Loucy (cell line): ENCODE measurements at regions not wholly inside any gene's neighbourhood (a gene's known extent, or its start where the extent isn't known, plus 50 kb on each side); places are given as distances from the start of the nearest gene placed in this dataset.

Experiments used
- H2AFZ ChIP-seq: fragments of 200-600 bp; sonication (generic); 2 replicates; pipeline ENCODE4 v1.6.0; 2016; ENCODE audit warnings: antibody characterized with exemption, mild to moderate bottlenecking, low read length, moderate library complexity
- H3F3A ChIP-seq: fragments of 200-600 bp; 2 replicates; pipeline ENCODE4 v1.6.0; 2016; ENCODE audit warnings: antibody characterized with exemption, low read depth, mild to moderate bottlenecking
- H3K27me3 ChIP-seq: fragments of 200-600 bp; sonication (generic); 2 replicates; pipeline ENCODE4 v1.6.1; 2014; ENCODE audit warnings: low read length, mild to moderate bottlenecking; ENCODE audit not compliant: insufficient read depth, poor library complexity, severe bottlenecking
- H3K36me3 ChIP-seq: fragments of 200-600 bp; sonication (generic); 2 replicates; pipeline ENCODE4 v1.6.1; 2016; ENCODE audit warnings: low read length; ENCODE audit not compliant: insufficient read depth
- H3K4me1 ChIP-seq: fragments of 200-600 bp; sonication (generic); 2 replicates; pipeline ENCODE4 v1.5.1; 2014; ENCODE audit warnings: low read length, mild to moderate bottlenecking; ENCODE audit not compliant: insufficient read depth, poor library complexity, severe bottlenecking
- H3K4me2 ChIP-seq: fragments of 200-600 bp; sonication (generic); 2 replicates; pipeline ENCODE4 v1.6.0; 2014; ENCODE audit warnings: antibody characterized with exemption, low read length, low read depth, mild to moderate bottlenecking; ENCODE audit not compliant: poor library complexity, severe bottlenecking
- H3K4me3 ChIP-seq: fragments of 200-600 bp; sonication (generic); 2 replicates; pipeline ENCODE4 v1.5.1; 2014; ENCODE audit warnings: low read length, mild to moderate bottlenecking, mixed read lengths; ENCODE audit not compliant: poor library complexity, severe bottlenecking
- H3K79me2 ChIP-seq: fragments of 200-600 bp; sonication (generic); 2 replicates; pipeline ENCODE4 v1.6.1; 2014; ENCODE audit warnings: low read length; ENCODE audit not compliant: insufficient read depth
- H3K9ac ChIP-seq: fragments of 200-600 bp; sonication (generic); 2 replicates; pipeline ENCODE4 v1.6.0; 2014; ENCODE audit warnings: mild to moderate bottlenecking, low read depth, low read length, moderate library complexity; ENCODE audit not compliant: poor library complexity, severe bottlenecking
- H3K9me2 ChIP-seq: fragments of 200-600 bp; sonication (generic); replicated peaks from 2 replicates; pipeline ENCODE4 v1.6.1; 2016; ENCODE audit warnings: low read depth, low read length, mixed read lengths
- H3K9me3 ChIP-seq: fragments of 200-600 bp; sonication (generic); 2 replicates; pipeline ENCODE4 v1.6.1; 2014; ENCODE audit warnings: mild to moderate bottlenecking, antibody characterized with exemption, low read length, low read depth; ENCODE audit not compliant: insufficient read depth
- H4K20me1 ChIP-seq: fragments of 200-600 bp; sonication (generic); 2 replicates; pipeline ENCODE4 v1.6.0; 2014; ENCODE audit warnings: antibody characterized with exemption, low read length, mild to moderate bottlenecking; ENCODE audit not compliant: insufficient read depth, poor library complexity, severe bottlenecking
- EZH2phosphoT487 ChIP-seq: fragments of 200-600 bp; IDR thresholded peaks from 2 replicates; pipeline ENCODE4 v1.6.1; 2018; ENCODE audit warnings: antibody characterized with exemption, mild to moderate bottlenecking, moderate library complexity, borderline replicate concordance
- TF ChIP-seq, protein P1 (sequence below): fragments of 200-600 bp; sonication (generic); conservative IDR thresholded peaks from 2 replicates; pipeline ENCODE4 v1.5.1; 2014; ENCODE audit warnings: mild to moderate bottlenecking, antibody characterized with exemption, low read length

DNA sequence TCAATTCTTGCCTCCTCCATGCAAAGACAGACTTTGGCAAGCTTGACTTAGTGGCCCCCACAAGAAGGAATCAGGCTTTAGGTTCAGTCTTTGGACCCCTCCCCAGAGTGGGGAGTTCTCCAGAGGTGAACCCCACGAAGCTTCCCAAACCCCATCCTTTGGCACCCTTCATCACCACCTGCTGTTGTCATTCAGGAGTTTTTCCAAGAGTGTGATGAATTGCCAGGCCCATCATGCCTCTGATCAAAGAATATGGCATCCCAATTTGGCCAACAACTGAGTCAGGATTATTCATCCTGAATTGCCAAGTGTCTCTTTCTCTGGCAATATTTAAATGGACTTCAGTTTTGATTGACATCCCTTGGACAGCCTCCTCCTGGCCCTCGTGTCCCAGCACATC is 404.7 kb upstream of the MKI67 start:
- no peaks in the 10 kb centered on the region for H3K27me3 ChIP-seq
- no peaks in the 10 kb centered on the region for H3K4me1 ChIP-seq
- H3K9me2 ChIP-seq, result no peaks in the 10 kb centered on the region
- no peaks in the 10 kb centered on the region for H4K20me1 ChIP-seq
- no peaks in the 10 kb centered on the region for H3K9me3 ChIP-seq
- H3K4me2 ChIP-seq, result no peak overlapping the region
- no peaks in the 10 kb centered on the region for H3K79me2 ChIP-seq
- H3K9ac ChIP-seq, result no peak overlapping the region
- TF ChIP-seq, protein P1, sequence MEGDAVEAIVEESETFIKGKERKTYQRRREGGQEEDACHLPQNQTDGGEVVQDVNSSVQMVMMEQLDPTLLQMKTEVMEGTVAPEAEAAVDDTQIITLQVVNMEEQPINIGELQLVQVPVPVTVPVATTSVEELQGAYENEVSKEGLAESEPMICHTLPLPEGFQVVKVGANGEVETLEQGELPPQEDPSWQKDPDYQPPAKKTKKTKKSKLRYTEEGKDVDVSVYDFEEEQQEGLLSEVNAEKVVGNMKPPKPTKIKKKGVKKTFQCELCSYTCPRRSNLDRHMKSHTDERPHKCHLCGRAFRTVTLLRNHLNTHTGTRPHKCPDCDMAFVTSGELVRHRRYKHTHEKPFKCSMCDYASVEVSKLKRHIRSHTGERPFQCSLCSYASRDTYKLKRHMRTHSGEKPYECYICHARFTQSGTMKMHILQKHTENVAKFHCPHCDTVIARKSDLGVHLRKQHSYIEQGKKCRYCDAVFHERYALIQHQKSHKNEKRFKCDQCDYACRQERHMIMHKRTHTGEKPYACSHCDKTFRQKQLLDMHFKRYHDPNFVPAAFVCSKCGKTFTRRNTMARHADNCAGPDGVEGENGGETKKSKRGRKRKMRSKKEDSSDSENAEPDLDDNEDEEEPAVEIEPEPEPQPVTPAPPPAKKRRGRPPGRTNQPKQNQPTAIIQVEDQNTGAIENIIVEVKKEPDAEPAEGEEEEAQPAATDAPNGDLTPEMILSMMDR, result no peak
- no peak for TF ChIP-seq EZH2phosphoT487
- no peaks in the 10 kb centered on the region for H3F3A ChIP-seq
- H3K4me3 ChIP-seq, result no peak overlapping the region
- H2AFZ ChIP-seq, result no peak overlapping the region
- no peaks in the 10 kb centered on the region for H3K36me3 ChIP-seq

DNA sequence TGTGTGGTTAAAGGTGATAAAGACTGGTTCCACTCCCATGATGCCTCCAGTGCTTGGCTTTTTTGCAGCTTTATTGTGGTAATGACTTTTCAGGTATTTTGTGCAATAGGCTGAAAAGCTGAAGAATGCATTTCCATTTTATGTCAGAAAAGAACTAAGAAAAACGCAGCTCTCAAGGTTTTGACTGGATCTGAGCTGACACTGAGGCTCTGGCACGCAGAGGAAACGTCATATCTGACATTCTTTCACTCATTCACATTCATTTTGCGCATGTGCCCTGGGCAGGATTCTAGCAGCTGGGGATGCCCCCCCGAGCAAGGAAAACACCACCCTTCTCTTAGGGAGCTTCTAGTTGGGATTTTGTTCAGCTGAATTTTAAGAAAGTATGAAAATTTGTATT is 408.5 kb upstream of the MKI67 start:
- H3K4me3 ChIP-seq, result no peak overlapping the region
- H3K9ac ChIP-seq, result no peak overlapping the region
- no peaks in the 10 kb centered on the region for H4K20me1 ChIP-seq
- H3K9me2 ChIP-seq, result no peaks in the 10 kb centered on the region
- H2AFZ ChIP-seq, result no peak overlapping the region
- no peaks in the 10 kb centered on the region for H3K27me3 ChIP-seq
- no peaks in the 10 kb centered on the region for H3F3A ChIP-seq
- H3K9me3 ChIP-seq, result no peaks in the 10 kb centered on the region
- H3K79me2 ChIP-seq, result no peaks in the 10 kb centered on the region
- no peak for TF ChIP-seq EZH2phosphoT487
- TF ChIP-seq, protein P1, result no peak
- no peak overlapping the region for H3K4me2 ChIP-seq
- H3K36me3 ChIP-seq, result no peaks in the 10 kb centered on the region
- peaks cover 13% of the 10 kb centered on the region for H3K4me1 ChIP-seq

DNA sequence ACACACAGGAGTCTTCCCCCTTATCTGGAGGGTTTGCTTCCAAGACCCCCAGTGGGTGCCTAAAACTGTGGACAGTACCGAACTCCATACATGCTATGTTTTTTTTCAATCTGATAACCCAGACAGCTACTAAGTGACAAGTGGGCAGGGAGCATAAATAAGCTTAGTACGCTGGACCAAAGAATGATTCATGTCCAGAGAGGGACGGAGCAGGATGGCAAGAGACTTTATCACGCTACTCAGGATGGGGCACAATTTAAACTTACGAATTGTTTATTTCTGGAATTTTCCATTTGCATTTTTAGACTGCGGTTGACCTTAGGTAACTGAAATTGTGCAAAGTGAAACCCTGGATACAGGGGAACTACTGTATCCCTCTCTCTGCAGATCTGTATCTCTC is 410.0 kb upstream of the MKI67 start:
- TF ChIP-seq, protein P1, result no peak
- TF ChIP-seq EZH2phosphoT487, result no peak
- H3K79me2 ChIP-seq, result no peaks in the 10 kb centered on the region
- H3K4me1 ChIP-seq, result peaks cover 16% of the 10 kb centered on the region

More for the DNA sequence above, 410.0 kb upstream of the MKI67 start:
- no peaks in the 10 kb centered on the region for H3F3A ChIP-seq
- H2AFZ ChIP-seq, result no peak overlapping the region
- H3K4me2 ChIP-seq, result no peak overlapping the region
- H3K9me3 ChIP-seq, result no peaks in the 10 kb centered on the region
- no peaks in the 10 kb centered on the region for H3K9me2 ChIP-seq
- no peaks in the 10 kb centered on the region for H3K27me3 ChIP-seq
- H4K20me1 ChIP-seq, result no peaks in the 10 kb centered on the region
- no peaks in the 10 kb centered on the region for H3K36me3 ChIP-seq
- H3K9ac ChIP-seq, result no peak overlapping the region
- H3K4me3 ChIP-seq, result no peak overlapping the region
